ENCODE measurements at regions not wholly inside any gene's neighbourhood (a gene's known extent, or its start where the extent isn't known, plus 50 kb on each side); places are given as distances from the start of the nearest gene placed in this dataset.
A peak's percentile ranks its signal among the peaks of the same experiment; 100 is the strongest.

DNA sequence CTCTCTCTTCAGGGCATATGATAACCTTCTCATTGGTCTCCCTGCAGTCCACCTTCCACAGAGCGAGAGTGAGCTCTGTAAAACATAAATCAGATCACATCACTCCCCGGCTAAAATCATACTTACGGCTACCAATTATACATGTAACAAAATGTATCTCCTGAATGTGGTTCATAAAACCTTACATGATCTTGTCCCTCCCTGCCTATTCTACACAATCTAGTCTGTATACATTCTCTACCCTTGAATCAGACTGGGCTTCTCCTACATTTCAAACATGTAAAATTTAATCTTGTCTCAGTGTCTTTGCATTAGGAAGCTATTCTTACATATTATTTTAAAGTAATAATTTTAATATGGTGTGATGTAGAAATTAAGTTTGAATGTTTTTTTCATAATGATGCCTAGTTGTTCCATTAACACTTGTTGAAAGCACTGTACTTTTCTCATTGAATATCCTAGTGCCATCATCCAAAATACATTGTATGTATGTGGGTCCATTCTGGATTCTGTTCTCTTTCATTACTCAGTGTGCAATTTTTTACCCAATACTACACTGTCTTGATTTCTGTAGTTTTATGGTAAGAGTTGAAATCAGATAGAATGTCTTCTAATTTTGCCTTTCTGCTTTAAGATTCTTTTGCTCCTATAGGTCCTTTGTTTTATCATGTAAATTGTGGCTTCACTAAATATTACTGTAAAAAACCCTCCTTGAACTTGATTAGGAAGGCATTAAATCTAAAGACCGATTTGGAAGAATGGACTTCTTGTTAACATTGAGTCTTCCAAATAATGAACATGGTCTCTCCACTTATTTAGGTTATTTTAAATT is 403.3 kb upstream of the EPHA7 start:
- DNase-seq: no peak

DNA sequence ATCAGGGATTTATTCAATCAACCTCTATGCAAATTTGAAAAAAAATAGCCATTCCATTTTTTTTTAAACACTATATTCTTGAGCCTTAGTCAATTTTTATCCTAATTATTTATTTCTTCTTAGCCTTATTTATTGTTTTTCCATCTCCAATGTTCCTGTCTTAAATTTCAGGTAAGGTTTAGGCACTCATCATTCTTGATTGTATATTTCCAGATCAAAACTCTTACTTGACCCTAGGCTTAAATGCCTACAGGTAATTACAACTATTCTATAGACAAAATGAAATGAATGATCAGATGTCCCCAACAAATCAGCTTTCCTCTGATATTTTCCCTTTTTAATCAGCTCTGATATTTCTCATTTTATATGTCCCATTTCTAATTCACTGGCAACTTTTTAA is 402.6 kb upstream of the EPHA7 start:
- DNase-seq: no peak

DNA sequence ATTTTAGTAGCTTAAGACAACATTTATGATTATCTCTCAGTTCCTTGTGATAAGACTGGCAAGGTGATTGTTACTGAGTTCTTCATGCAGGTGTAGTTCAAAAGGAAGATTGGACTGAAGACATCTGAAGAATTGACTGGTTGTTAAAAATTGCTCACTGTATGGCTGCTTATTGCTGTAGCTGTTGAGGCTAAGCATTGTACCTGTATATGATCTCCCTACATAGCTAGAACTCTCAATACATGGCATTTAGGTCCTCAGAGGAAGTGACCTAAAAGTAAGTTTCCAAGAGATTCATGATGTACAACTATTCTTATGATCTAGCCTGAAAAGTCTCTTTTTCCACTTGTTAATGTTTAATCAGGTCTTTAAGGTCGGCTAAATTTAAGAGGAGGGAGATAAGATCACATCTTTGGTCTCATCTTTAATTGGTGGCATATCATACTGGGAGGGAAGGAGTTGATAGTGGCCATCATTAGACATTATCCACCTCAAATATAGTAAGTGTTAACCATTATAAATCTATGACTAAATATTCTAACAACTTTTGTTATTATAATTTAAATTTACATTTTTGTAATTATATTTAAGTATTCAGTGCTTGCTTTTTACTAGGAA is 401.2 kb upstream of the EPHA7 start:
- no peak for DNase-seq

DNA sequence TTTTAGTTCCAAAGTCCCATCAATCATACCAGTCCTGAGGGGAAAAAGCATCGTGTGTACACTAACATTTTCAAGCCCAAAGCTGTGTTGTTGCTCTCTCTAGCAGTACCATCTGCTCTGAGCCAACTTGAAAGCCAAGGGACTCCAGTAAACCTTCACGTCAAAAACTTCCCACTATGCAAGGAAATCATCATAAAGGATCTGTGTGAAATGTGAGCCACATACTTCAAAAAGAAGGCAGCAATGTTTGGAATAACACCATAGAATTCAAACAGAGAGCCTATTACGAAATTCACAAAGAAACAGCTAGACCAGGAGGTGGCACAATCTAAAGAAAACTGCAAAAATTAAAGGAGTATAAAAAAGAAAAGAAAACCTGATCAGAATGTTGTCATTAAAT is 399.8 kb upstream of the EPHA7 start:
- DNase-seq: no peak

DNA sequence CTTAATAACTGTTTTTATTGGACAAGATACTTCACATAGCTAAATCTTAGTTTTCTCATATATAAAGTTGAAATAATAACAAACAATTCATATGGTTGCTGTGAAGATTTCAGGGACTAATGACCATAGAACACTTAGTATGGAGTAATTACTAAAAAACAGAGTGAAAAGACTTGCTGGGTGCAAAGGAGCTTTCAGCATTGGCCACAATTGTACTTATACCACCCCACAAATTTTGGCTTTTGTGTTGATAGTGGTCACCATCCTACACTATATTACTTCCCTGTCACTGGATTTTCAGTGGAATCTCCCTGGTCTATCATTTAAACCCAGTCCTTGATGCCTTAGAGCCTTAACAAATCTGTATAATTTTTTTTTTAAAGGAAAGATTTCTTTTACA is 398.6 kb upstream of the EPHA7 start:
- DNase-seq: no peak

DNA sequence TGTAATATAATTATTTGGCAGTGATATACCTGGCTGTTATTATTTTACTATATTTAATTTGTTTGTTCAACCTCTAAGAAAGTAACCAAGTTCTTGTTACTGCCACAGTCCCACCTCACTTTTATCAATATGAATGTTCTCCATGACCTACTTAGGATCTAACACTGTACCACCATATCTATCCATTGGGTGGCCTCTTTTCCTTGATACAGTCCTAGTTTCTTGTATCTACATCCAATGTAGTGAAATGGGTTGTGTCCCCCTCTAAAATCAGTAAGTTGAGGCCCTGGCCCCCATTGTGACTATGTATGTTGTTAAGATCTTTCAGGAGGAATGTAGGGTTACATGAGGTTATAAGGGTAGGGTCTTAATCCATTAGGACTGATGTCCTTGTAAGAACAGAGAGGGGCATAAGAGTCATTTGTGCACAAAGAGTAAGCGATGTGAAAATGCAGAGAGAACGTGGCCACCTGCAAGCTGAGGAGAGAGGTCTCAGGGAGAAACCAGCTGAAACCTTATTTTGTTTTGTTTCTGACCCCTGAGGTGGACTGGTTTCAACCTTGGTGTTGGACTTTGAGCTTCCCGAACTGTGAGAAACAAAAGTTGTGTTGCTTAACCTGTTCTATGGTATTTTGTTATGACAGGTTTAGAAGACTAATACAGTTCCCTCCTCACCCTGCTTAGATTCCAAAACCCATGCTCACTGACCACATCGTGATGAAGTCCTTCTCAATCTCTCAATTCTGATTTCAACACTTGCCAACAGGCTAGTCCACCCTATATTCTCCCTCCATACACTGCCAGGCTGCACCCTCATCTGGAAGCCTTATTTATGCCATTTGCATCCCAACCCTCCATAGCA is 387.3 kb upstream of the EPHA7 start:
- DNase-seq: no peak

DNA sequence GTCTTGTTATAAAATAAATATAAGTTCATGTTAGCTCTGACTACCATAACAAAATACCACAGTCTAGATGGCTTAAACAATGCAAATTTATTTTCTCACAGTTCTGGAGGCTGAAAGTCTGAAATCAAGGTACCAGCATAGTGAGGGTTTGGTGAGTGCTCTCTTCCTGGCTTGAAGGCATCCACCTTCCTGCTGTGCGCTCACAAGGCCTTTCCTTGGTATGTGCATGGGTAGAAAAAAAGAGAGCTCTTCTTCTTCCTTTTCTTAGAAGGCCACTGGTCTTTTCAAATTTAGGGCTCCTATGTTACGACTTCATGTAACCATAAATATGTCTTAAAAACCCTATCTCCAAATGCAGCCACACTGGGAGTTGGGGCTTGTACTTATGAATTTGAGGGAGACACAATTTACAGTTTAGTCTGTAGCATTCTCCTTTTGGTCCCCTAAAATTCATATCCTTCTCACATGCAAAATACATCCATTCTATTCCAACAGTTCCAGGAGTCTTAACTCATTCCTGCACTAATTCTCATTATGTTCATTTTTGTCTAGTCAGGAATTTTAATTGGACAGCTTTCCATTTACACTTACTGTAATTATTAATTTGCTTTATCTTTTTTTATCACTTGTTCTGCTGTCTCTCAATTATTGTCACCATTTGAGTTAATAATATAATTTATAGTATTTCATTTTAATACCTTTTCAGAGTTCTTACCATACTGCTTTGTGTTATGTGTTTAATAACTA is 381.9 kb upstream of the EPHA7 start:
- no peak for DNase-seq

DNA sequence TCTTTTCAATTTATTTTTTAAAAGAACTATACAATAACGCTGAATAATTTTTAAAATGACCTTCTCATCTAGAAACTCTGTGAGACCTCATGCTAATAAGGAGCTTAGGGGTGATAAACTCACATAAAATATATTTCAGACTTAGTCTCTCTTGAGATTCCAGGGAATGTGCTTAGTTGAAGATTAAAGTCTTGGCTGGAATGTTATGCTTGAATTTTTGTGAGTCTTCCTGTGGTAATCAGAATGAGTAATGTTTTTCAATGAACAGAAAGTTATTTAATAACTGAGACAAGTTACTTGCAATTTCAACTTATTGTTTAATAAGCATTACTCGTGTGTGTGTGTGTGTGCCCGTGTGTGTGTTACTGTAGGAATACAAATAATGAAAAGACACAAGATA is 379.9 kb upstream of the EPHA7 start:
- no peak for DNase-seq

DNA sequence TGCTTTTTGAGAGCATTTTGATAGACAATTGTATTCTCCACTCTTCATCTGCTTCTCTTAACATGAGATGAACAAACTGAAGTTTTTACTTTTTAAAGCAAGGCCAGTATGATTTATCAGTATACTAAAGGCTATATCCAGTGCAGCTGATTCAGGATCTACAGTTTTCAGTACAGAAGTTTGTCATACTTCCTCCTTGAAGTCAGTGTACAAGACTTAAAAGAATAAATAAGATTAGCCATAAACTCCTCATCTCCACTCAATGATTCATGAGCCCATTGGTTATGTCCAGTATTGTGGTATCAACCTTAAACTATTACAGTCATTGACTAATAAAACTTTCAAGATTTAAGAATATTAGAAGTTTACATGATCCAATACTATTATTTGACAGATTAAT is 374.8 kb upstream of the EPHA7 start:
- no peak for DNase-seq

DNA sequence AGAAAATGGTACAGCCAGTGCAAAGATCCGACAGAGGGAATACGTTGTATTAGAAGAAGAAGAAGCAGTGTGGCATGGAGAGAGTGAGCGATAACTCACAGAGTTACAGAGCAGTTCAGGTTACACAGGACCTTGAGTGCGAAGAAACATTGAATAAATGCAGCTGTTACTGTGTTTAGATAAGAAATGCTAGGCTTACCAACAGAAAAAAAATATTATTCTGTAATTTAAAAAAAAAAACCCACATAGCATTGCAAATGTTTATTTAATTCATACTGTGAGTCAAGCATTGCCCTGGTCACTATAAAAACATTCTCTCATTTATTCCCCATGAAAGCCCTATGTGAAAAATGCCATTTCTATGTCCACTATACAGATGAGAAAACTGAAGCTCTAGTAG is 373.4 kb upstream of the EPHA7 start:
- DNase-seq: no peak

DNA sequence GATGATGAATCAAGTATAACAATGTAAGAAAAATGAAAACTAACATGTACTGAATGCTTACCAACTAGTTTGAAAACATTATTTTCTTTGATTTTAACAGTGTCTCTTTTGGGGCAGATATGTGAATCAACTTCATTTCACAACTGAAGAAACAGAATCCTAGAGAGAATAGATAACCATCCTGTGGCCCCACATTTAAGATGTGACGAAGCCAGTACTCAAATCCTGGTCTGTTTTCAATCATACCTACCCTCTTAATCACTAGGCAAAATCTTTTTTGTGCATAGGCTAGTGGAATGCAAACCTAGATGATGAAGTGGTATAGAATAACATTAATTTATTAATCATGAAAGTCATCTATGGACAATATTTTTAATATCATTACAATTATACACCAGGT is 371.6 kb upstream of the EPHA7 start:
- DNase-seq: no peak

DNA sequence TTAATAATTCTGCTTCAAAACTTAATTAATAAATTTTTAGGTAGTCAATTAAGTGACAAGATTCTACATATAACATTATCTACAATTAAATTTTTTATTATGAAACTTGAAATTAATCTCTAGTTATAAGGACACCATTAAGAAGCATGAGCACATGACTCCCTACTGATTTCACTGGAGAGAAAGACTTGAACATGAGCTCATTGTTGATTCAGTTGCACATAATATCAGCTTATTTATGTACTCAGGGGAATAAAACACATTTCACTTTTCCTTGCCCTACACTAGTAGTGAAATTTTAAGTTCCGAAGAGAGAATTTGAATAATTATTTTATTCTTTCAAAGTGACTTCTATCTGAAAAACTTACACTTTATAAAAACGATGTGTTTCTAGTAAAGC is 370.2 kb upstream of the EPHA7 start:
- DNase-seq: no peak

DNA sequence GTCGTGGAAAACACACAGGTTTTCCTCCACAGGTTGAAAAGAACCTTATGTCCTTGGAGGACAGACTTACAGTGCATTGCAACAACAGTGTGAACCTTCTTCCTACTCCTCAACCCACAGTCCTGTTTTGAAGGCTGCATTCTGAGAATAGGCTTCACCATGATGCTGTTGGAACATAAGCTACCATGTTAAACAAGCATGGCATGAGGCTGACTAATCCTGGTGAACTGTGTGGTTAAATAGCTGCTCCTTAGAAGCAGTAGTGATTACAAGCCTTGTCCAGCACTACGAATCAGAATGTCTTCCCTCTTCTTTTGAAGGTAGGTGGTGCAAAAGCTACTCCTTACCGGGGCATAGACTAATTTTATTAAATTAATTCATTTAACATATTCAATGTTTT is 368.5 kb upstream of the EPHA7 start:
- no peak for DNase-seq

DNA sequence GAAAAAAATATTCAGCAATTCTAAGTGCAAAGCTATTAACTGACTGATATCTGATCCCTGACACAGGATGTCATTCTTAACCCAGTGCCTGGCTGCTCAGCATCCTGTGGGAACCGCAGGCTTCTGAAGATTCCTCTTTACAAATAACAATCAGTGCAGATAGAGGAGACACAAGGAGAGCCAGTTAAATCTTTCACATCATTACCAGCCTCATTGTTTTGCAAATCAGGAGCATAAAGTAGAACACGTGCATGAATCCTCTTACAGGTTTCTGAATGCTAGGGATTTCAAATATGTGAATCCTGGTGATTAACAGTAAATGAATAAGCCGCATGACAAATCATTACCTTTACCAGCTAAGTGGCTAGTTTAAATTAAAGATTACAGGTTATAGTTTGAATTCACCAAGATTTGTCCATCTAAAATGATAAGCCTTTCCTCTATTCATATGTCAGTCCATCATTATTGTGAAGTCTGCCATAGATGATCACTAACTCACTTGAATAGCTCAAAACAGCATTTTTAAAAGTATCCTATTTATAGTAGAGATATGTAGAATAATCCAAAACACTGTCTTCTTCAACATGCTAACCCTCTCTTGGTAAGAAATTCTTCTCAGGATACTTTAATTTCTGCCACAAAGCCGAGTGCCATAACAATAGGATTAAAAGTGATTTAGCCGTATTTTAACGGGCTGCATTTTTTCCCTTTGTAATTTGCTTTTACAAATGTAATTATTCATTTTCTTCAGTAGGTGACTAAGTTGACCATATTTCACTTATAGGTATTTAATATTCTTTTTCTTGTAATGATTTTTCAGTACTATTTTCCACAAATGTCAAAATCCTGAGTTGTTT is 367.3 kb upstream of the EPHA7 start:
- DNase-seq: peak; percentile 2

DNA sequence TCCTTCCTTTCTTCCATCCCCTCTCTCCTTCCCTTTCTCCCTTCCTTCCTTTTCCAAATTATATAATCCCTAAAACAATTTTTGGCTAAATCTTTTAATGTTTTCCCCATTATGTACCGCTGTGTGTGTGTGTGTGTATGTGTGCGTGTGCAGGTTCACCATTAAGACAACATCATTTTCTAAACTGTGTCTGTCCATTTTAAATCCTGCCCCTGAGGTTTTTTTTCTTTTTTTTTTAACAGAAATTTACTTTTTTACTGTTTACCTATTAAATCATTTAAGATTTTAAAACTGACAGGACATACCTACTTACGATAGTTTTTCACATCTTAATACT is 366.3 kb upstream of the EPHA7 start:
- no peak for DNase-seq

DNA sequence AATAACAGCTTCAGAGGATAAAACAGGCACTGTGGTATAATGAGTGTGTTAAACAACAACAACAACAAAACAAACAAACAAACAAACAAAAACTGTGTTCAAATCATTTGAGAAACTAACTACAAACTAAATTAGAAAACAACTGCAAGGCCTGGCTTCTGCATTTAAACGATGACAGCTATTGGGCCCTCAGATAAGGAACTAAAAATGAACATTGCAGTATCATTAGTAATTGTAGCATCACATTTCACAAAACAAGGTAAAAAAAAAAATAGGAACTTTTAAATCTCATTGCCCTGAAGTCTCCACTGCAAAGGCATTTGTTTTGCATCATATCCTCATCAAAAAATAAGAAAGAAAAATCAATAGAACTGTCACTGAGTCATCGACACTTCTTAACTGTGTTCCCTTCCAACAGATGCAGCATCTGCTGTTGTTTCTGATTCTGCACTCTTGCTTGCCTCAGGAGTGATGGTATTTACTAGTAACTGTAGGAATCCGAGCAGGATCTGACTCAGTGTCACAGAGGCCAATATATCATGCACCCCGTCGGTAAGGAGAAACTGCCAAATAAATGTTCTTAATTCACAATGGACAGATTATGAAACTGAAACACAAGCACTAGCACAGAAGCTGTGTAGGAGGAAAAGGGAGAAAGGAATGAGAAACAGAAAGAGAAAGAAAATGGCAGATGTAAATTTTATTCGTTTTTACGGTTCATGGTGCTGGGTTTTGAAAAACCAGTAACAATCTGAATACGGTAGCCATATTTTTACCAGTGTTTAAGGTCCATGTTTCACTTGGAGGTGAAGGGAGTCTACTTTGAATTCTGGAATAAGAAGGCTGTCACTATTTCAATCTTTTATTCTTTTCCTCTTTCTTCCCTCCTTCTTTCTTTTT is 365.7 kb upstream of the EPHA7 start:
- DNase-seq: no peak

DNA sequence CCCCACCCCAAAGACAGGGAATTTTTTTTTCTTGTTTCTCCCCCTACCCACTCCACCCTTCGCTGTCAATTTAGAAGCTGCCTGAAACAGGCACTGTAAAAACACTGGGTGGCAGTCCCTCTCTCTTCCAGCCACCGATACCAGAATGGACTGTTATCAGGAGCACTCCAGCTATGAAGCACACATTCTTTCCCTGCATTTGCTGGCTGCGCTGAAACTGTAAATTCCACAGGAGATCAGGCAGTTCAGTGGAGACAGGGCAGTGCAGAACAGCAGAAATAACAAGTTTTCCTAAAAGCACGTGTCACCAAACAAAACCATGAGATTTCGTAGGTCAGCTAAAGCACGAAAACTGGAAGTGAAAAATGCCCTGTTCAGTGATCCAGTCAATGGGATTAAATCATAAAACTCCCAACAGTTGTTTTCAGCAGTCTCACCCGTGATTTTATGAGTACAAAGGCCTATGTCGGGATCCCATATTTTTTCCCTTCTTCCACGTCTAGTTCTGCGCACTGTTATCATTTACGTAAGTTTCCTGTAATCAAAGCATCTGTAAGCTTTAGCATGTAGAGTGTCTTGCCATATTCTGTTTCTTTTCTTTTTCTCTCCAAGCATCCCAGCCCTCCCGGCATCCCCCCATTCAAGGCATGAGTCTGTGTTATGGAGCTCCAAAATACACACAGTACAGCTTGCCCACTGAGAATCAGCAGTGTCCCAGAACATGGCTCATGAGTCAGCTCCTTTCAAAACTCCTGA is 359.9 kb upstream of the EPHA7 start:
- DNase-seq: no peak

DNA sequence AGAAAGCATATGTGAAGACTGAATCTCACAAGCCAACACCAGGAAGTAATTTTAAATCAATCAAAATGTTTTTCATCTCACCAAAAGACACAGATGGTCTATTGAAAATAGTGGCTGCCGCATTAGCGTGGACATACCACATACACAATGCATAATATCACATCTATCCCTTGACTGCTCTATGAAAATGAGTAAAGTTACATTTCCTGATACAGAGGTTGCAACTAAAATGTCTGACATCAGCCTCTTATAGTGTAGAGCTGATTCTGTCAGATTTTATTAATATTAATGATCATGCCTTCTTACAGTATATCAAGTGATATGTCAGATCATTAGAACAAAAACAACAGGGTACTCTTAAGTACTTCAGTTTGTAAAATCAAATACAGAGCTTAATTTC is 339.8 kb upstream of the EPHA7 start:
- no peak for DNase-seq

DNA sequence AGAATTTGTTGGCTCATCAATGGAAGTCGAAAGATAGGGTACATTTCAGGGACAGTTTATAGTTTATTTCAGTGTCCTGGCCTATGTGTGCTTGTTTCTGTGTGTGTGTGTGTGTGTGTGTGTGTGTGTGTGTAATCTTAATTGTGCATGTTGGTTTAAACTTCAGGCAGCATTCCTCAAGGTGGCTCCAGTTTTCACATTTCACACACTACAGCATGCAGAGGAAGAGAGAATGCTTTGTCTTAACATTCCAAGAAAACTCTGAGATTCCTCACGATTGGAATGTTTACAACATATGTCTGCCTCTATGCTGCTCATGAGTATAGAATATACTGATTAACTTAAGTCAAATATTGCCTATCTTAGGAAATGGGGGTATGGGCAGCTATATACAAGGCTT is 332.6 kb upstream of the EPHA7 start:
- DNase-seq: no peak

DNA sequence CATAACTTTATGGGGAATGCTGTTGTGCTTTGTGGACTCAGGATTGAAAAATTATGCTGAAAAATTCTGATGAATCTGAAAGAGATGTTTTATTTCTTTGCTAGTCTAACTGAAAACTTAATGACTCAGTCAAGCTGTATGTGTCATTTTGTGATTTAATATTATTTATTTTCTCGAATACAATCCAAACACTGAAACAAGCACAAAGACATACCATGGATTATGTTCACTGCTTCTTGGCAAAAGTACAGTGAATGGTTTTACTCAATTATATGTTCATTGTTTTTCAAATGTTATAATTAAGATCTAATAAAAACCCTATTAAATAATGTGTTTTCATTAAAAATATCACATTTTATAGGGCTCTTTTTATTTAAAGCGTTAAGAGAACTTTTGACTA is 330.6 kb upstream of the EPHA7 start:
- DNase-seq: no peak

DNA sequence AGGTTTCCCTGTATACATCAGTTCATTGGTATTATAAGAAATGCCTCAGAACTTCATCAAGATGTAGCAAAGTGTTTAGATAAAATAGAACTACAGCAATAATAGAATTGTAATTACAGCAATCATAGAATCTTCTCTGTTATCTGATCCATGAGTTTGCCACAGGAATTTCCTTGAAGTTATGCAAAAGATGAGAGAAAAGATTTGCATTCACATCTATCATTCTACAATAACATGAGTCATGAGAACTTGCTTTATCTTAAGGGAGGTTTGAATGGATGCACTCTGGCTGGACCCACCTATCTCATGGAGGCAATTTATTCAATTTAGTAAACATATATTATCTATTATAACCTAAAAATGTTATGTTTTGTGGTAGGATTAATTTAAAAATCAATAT is 329.8 kb upstream of the EPHA7 start:
- DNase-seq: no peak

All from NCI-H345 (cell line).